DOHH2 (cell line): ENCODE measurements at regions not wholly inside any gene's neighbourhood (a gene's known extent, or its start where the extent isn't known, plus 50 kb on each side); places are given as distances from the start of the nearest gene placed in this dataset.
"Not testable (repeated sequence)": the region's sequence is repeated elsewhere in the genome, so short reads cannot be mapped to it uniquely, and the experiment has no call there.

Source experiments
- CTCF ChIP-seq: fragments of 200-600 bp; sonication (generic); IDR thresholded peaks from one replicate; pipeline ENCODE4 v1.5.1; 2014; ENCODE audit warnings: antibody characterized with exemption, mild to moderate bottlenecking, low read depth, low read length; ENCODE audit not compliant: poor library complexity, severe bottlenecking
- EZH2phosphoT487 ChIP-seq: fragments of 200-600 bp; sonication (generic); IDR thresholded peaks from 2 replicates; pipeline ENCODE4 v1.6.1; 2017; ENCODE audit warnings: borderline replicate concordance, mild to moderate bottlenecking, antibody characterized with exemption, low read length, moderate library complexity, mixed read lengths

GRCh38 chr4:187671958-187672357 is 323.6 kb upstream of the ZFP42 start:
- not testable (repeated sequence) for TF ChIP-seq CTCF, EZH2phosphoT487
